Glomerular endothelial cell (primary cell): ENCODE measurements at regions not wholly inside any gene's neighbourhood (a gene's known extent, or its start where the extent isn't known, plus 50 kb on each side); places are given as distances from the start of the nearest gene placed in this dataset.
"Not testable (repeated sequence)": the region's sequence is repeated elsewhere in the genome, so short reads cannot be mapped to it uniquely, and the experiment has no call there.

Experiments used
- DNase-seq: peaks from one replicate; pipeline ENCODE4 v3.0.0-alpha.2; 2011; ENCODE audit warnings: low read depth, low spot score; ENCODE audit errors: extremely low read depth

DNA sequence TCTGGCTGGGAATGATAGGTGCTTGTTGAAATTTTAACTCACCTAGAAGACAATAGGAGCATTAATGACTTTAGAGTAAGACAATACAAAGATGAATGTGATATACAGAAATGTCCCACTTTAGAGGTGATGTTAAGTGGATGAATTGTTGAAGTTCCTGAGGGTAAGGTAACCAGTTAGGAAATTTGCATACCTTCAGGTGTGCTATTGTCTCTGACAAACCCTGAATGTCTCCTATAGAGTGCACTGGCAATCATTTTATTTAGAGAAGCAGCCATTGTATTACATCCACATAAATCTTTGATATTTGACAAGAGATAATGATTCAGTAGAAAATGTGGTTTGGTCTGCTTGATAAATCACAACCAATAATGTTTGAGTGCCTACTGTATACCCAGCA, 228.5 kb downstream of the RNF144A start:
- DNase-seq: no peak

DNA sequence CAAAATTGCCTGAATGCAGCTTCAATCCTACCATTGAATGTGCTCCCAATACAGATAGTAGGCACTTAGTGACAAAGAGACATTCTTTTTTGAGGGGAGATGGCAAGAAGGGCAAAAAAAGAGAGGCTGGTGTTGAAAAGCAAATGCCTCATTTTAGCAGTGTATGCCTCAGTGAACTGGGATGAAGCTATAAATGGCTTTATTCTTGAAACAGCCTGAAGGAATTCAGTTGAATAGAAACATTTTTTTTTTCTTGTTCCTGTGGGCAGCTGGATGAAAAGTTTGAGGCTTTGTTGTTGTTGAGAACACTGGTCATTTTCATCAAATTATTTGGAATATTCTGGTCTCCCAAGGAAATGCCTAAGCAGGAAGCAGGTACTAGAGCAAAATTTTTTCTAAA, 228.9 kb downstream of the RNF144A start:
- no peak for DNase-seq

DNA sequence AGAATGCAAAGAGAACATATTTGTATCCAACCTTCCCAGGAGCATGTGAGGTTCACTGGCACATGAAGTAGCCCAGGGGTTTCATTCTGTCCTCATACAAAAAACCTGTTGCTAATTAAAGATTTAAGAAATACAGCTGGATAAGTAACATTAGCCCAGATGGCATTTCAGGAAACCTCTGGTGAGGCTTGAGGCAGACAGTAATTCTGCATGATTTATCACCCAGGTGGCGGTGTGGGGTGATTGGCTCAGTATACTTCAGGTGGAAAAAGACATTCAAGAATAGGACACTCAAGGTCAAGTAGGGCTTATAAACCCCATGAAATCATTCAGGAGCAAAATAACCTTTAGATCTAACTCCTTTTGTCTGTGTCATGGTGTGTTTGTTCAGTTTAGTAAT, 237.4 kb downstream of the RNF144A start:
- DNase-seq: no peak

DNA sequence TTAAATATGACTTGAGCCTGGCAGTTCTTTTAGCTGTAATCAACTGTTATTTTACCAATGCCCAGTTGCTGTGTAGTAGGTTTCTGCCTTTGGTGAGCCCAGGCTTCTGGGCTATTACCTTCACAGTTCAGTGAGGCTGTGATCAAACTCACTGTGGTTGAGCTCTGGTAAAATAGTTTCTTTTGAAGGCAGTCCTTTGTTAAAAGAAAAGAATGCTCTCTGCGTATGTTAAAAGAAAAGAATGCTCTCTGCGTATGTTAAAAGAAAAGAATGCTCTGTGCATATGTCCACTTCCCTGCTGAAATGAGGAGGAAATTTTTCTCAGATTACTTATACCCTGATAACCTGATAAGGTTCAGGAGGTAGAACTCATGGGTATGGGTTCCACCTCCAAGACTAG, 244.3 kb downstream of the RNF144A start:
- DNase-seq: no peak

DNA sequence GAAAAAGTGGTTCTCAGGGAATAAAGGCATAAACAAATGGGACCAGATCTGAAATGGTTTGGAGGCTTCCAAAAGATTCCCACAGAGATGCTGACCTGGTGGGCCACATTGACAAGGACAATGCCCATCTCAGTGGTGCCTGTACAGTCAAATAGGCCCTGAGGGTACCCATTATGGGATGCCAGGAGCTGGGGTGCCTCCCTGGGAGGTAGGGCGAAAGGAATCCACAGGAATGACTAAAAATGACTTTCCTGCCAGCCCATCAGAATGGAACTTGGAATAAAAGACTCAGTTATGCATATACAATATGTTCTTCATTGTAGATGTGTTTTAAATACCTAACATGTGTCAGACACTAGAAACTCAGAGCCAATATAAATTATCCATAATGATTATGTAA, 248.5 kb downstream of the RNF144A start:
- no peak for DNase-seq

DNA sequence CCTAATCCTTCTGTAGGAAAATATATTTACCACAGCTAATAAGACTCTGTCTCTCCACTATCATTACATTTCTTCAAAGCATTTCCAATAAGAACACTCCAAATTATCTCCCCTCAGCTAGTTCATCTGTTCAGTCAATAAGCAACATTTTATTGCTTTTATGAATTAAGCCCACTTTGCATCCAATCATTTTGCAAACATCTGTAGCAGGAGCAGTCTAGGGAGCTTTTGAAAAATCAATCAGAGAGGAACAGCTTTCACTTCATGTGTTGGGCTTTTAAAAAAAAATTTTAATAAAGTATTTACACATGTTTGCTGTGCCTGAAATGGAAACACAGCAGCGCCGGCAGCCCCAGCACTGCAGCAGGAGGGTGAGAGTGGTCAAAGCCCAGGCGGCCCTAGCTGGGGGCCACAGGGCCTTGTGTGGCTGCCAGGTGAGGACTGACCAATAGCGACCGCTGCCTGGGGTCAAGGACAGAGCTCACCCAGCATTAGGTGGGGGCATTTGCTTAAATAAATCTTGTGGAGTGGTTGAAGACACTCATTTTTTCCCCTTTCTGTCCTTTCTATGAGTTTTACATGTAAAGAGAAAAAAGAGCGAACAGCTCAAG, 250.7 kb downstream of the RNF144A start:
- DNase-seq: no peak

DNA sequence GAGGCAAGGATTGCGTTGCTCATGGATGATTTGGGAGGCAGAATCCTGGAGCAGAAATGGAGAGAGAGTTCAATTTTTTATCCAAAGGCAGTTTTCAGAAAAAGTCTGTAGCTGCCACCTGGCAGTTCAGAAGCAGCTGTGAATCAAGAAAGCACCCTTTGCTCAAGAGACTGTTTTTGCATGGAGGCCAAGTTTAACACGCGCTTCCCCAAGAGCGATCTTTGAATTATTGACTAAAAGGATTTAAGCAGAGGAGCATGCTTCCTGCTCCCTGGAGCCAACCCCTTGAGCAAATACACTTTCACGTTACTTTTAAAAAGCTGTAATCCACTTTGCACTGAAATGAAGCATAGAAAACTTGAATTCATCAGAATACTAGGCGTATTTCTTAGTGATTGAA, 252.4 kb downstream of the RNF144A start:
- no peak for DNase-seq

DNA sequence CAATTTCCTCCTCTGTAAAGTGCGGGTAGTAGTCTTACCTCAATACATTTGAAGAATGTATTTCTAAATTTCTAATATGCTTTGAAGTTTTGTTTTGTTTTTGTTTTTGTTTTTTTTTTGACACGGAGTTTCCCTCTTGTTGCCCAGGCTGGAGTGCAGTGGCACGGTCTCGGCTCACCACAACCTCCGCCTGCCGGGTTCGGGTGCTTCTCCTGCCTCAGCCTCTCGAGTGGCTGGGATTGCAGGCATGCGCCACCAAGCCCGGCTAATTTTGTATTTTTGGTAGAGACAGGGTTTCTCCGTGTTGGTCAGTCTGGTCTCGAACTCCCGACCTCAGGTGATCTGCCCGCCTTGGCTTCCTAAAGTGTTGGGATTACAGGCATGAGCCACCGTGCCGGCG, 261.8 kb downstream of the RNF144A start:
- DNase-seq: not testable (repeated sequence)

DNA sequence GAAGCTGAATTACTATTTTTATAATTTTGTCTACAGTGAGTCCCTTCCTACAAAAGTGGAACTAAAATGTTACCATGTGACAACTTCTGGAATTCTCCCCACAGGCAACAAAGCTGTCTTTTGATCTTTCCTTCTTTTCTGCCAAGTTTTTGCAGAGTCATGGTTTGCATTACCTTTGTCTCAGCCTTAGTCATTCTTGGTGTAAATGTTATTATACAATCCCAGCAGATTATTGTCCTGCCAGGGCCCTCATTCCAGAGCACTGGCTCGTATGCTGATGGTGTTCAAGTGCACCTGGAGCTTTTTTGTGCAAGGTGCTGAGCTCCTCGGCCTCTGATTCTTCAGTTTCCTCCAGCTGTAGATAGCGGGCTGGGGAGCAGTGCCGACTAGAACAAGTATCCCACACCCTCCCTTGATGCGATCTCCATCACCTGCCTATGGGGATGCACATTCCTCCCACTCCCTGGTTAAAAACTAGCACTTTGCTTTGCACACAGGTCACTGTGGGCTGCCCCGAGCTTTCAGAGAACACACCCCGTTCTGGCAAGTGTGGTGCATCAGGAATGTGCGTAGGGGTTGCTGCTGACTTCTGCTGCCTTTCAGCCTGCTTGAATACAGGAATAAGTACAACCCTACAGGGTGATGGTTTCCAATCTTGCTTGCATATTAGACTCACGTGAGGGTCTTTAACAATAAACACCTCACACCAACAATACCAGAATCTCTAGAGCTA, 263.6 kb downstream of the RNF144A start:
- no peak for DNase-seq

DNA sequence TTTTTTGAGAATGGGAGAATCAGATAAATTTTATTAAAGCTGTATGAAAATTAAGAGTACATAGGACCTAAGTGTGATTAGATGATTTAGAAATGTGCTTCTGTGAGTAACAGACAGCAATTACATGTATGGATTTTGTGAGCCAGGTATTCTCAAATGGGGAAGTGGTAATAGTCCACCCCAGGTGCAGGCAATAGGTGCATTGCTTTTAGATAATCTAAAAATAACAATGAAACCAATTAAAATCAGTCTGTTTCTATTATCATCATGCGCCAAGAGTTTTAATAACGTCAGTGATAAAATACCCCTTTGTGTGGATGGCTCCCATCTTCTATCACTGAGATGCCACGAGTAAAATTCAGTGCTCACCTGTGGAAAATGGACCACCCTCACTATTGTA, 265.3 kb downstream of the RNF144A start:
- no peak for DNase-seq

DNA sequence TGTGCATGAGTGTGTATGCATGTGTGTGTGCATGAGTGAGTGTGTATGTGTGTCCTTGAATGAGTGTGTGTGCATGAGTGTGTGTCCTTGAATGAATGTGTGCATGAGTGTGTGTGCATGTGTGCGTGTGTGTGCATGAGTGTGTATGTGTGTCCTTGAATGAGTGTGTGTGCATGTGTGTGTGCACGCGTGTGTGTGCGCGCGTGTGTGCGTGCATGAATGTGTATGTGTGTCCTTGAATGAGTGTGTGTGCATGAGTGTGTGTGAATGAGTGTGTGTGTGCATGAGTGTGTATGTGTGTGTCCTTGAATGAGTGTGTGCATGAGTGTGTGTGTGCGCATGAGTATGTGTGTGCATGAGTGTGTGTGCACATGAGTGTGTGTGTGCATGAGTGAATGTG, 271.9 kb downstream of the RNF144A start:
- DNase-seq: no peak

DNA sequence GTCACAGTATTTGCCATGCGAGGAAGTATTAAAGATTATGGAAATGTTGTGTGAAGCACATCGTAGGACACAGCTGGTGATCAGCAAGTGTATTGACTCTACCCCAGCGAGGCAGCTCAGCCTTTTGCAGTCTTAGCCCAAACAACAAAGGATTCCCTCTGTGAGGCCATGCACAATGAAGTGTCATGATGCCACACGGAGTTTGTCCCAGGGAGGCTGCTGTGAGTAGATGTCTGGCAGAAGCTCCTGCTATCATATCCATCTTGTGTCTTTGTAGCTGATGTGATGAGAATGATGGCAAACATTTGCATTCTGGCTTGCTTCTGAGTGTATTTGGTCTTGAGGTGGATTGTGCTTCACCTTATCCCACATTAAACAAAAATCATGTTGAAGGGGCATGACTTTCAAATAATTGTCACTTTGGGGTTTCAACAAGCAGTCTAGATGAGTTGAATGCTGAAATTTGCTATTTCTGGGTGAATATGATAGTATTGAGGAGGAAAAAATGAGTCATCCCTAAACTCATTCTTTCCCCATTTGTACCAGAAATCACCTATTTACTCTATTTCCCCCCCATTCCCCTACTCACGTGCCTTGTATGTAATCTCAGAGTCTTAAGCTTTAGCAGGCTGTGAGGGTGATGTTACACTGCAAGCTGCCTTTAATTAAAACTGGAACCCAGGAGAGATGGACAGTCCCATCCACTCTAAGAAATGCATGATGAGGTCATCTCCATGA, 273.5 kb downstream of the RNF144A start:
- no peak for DNase-seq

DNA sequence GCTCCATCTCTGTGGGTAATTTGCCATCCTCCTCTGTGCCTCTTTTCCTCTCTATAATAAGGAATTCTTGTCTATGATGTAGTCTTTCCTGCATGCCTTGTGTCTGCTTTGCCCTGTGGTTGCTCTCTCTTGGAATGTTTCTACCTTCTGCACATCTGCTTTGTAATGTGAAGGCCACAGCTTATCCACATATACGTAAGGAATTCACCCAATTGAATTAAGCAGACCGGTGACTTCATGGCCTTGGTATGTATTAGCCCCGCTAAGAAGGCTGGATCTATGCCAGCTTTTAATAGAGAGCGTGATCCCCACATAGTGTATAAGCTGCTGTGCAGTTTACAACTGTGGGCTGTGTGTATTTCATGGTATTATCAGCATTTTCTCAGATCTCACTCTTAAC, 274.7 kb downstream of the RNF144A start:
- DNase-seq: no peak

DNA sequence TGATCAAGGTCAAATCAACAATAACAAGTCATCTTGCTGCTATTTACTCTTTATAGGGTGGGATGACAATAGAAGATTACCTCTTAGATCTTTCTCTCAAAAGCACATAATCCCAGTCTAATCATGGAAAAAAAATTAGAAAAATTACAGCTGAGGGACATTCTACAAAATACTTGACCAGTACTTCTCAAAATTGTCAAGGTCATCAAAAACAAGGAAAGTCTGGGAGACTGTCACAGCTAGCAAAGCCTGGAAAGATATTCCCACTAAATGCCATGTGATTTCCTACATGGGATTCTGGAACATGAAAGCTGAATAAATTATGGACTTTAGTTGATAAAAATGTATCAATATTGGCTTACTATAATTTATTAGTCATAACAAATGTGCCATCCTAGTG, 276.2 kb downstream of the RNF144A start:
- no peak for DNase-seq

DNA sequence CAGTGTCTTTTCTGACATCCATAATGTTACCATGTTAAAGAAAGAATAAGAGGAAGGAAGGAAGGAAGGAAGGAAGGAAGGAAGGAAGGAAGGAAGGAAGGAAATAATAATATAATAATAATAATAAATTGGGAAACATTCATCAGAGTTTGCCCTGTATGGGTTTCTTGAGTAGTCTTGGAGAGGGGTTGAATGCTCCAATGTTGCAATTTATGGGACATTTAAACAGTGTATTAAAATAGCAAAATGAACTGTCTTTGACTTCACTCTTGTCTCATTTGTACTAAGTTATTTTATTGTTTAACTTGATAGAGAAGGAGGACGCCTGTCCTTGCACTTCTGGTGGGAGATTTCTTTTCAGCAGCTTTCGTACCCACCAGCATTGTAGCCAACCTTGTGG, 277.7 kb downstream of the RNF144A start:
- no peak for DNase-seq

DNA sequence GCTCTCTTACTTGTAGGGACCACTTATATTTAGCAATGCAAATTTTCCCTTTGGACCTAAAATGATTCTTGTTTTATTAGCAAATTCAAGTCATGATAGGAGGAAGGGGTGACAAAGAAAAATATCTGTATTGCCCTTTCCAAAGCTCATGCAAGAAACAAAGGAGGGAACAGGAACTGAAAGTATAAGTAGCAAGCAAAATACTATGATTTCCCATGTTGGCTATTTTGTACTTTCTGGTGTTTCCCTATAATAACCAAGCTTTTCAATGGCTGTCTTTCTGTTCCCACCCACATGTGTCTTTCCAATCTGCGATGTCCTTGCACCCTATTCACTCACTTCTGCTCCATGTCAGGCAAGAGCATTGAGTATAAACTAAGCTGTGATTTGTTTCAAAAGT, 279.7 kb downstream of the RNF144A start:
- DNase-seq: no peak

DNA sequence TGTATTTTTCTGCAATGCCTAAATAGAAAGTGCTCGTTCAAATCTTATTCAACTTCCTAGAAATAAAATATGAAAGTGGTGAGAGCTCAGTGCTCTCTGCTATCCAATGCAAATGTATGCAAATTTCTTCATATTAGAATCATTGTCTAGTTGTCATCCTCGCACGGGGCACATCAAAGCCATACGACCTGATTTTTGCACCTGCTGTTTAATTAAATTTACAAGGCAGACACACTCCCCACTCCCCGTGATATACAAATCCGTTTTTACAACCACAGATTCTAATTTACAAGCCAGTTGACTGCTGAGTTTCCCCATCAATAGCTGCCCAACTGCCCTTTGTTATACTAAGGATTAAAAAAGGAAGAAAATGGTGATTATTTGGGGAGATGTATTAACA, 284.6 kb downstream of the RNF144A start:
- DNase-seq: no peak

DNA sequence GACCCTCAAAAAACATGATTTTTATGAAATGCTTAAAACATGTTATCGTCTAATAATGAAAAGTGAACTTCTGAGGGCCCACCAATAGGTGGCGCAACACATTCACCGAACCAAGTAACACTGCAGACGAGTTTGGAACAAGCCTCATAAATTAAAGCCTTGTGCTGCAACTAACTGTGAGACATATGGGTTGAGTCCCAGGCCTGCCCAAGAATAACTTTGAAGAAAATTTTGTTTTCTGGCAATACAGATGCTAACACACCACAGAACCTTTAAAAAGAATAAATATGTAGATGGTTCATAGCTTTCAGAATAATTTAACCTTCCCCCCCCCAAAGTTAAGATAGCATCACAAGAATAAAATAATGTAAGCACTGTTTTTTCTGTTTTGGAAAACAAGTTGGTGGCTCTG, 285.9 kb downstream of the RNF144A start:
- DNase-seq: no peak

DNA sequence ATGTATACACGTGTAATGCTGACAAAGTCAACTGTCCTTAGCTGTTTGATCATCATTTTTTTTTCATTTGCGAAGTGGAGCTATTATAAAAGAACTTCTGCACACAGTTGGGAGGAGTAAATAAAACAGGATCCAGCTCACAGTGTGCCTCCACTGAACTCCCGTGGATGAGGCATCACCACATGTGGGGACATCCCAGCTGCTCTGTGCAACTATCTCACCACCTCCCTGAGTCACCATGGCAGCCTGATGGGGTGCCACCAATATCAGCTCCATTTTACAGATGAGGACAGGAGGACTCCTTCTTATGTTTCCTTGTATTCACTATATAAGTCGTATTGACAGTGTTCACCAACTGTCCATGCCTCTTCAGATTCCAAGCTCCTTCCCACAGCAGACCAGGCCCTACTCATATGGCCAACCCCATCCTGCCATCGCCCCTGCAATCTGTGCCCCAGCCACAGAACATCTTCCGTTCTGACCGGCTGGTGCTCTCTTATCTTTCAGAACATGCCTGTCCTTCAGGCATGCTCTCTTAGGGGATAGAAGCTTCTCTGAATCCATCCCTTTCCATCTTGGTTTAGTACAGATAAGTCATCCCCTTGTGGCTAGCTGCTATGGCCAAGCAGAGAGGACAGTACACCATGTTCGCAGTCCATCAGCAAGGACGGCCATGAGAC, 288.1 kb downstream of the RNF144A start:
- DNase-seq: no peak

DNA sequence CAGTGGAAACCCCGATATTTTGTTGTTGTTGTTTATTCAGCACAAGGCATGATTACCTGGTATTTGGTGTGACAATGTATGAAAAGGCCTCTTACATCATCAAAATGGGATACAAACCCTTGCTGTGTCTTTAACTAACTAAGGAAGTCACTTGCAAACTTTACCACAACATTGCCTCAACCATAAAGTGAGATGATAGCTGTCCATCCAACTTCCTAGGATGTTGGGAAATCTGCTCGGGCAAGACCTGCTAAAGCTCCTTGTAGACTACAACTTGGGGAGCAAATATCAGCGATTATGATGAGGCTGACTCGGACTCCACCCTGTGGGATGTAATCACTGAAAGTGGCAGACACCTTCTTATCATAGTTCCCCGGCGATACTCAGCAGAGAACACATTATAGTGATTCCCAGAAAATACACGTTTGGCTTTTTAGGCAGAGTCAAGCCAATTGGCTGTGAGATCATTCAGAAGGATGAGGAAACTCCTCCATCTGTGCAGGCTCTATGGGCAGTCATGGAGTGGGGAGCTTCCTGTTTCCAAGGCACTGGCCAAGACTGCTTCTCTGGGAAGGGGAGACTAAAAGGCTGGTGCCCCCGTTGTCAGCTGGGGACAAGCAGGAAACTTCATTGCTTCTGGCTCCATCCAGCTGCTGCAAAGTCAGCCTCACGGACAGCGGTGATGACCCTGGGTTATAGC, 289.0 kb downstream of the RNF144A start:
- no peak for DNase-seq

DNA sequence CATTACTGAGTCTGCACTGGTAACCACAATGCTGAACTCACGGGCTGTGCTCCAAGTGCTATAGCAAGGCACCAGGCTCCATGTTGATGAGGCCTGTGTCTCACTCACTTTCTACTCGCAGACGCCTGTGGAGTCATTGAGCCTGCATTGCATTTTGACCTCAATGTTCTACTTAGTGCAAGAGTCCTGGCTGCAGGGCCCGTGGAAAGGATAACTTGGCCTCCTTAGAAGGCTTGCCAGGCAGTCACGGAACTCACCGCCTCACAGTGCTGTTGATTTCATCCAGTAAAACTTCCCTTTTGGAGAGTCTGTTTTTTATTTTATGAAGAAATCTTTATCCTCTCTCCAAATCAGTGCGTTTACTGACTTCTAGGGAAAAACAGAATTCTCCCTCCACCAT, 290.4 kb downstream of the RNF144A start:
- DNase-seq: no peak
